ENCODE measurements at regions not wholly inside any gene's neighbourhood (a gene's known extent, or its start where the extent isn't known, plus 50 kb on each side); places are given as distances from the start of the nearest gene placed in this dataset.
A peak's percentile ranks its signal among the peaks of the same experiment; 100 is the strongest.

DNA sequence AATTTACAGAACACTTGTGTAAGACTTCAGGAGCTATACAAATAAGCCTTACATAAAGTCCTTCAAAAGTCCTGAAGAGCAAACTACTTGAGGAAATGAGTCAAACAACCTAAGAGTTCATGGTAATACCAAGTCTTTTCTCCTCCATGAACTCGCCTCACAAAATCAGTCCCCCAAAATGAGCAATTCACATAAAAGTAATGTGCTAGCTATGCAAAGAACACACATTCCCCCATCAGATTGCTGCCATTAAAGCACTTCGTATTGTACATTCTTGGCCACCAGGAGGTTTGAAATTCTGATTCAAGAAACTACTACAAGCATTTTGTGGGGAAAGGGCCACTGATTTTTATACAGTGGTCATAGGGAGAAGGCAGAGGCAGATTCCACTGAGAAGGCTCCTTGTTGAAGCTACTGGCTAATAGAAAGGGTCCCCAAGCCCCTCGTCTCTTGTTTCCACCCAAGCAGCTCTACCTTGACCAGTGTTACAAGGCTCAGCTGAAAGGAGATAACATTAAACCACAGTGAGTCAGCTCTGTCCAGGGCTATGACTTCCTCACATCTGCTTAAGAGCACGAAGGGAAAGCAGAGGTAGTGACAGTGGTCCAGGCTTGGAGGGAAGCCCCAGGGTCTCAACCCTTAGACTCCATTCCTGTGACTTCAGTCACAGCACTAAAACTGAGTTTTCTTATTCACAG lies 115.2 kb upstream of the CDK1 start:
- Mint-ChIP-seq H3K36me3 (ENCODE audit: low read depth) (peaks cover 14% of the 10 kb centered on the region), H3K27ac (no peak overlapping the region), H3K27me3 (no peaks in the 10 kb centered on the region), H3K4me1 (peaks cover 32% of the 10 kb centered on the region), H3K4me3 (no peak overlapping the region), H3K9me3 (peaks cover 9% of the 10 kb centered on the region)
- ChIA-PET CTCF (interaction anchor here (1.3 kb wide), 1 partner anchor 123 kb away, joined by 3 read pairs; no protein-coding TSS in a partner anchor), POLR2A (no interaction called here)
- DNase-seq = no peak

DNA sequence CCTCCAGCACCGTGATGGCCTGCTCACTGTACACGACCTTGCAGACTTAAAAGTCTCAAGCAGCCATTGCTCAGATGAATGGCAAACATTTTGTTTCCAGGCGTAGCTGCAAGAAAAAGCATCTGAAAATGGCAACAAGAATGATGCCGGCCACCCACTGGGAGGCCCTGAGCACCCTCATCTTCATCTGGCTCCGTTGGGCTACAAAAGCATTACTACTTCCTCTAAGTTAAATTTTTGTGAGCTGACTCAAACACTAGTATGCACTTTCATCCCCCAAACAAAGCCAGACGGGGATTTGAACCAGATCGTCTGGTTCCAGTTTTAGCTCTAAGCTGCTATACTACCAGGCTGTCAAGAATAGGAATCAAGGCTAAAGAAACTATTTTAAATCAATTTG lies 116.6 kb upstream of the CDK1 start:
- Mint-ChIP-seq H3K4me1 (peaks cover 37% of the 10 kb centered on the region), H3K27ac (no peak overlapping the region), H3K36me3 (ENCODE audit: low read depth) (peaks cover 23% of the 10 kb centered on the region), H3K9me3 (peaks cover 15% of the 10 kb centered on the region), H3K4me3 (no peak overlapping the region), H3K27me3 (no peaks in the 10 kb centered on the region)
- DNase-seq = no peak
- ChIA-PET POLR2A (no interaction called here), CTCF (interaction anchor here (0.7 to 1.3 kb wide), 2 partner anchors 11 to 121 kb away, joined by 3 read pairs; no protein-coding TSS in a partner anchor)

DNA sequence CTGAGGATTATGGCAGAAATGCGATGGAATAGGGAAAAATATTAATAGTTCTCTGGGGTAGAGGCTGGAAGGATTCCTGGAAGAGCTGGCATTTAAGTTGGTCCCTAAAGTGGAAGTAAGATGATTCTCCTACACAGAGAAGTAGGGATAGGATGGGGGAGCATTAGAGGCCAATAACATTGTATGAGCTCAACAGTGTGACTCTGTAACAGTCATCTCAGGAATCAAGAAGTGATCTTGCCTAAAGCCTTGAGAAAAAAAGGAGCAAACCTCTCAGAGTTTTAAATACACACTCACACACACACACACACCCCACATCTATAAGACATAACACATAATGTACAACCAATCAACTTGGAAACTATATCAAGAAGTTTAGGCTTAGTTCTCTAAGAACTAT lies 117.7 kb upstream of the CDK1 start:
- Mint-ChIP-seq H3K27me3 (no peaks in the 10 kb centered on the region), H3K36me3 (ENCODE audit: low read depth) (peaks cover 32% of the 10 kb centered on the region), H3K4me3 (no peak overlapping the region), H3K4me1 (peaks cover 35% of the 10 kb centered on the region), H3K27ac (no peak overlapping the region), H3K9me3 (peaks cover 15% of the 10 kb centered on the region)
- DNase-seq = no peak
- ChIA-PET CTCF (interaction anchor here (1.1 kb wide), 1 partner anchor 10 kb away, joined by 3 read pairs; no protein-coding TSS in a partner anchor), POLR2A (no interaction called here)

DNA sequence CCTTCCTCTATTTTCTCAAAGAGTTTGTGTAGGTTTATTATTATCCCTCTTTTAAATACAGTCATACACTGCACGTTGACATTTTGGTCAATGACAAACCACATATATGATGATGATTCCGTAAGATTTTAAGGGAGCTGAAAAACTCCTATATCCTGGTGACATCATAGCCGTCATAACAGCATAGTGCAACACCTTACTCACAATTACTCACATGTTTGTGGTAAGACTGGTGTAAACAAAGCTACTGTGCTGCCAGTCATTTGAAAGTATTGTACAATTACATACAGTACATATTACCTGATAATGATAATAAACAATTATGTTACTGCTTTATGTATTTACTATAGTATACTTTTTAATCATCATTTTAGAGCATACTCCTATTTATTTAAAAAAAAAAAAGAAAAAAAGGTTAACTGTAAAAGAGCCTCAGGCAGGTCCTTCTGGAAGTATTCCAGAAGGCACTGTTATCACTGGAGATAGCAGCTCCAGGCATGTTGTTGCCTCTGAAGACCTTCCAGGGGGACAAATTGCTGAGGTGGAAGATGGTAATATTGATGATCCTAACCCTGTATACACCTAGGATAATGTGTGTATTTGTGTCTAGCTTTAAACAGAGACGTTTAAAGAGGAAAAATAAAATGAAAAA lies 123.3 kb upstream of the CDK1 start:
- DNase-seq = no peak
- POLR2A ChIA-PET = interaction anchor here (0.7 kb wide), 1 partner anchor 123 kb away, joined by 3 read pairs; the partner anchor contains the start of gene CDK1
- Mint-ChIP-seq H3K27me3 (no peaks in the 10 kb centered on the region), H3K4me1 (peaks cover 18% of the 10 kb centered on the region), H3K9me3 (peaks cover 15% of the 10 kb centered on the region), H3K27ac (no peak overlapping the region), H3K4me3 (no peak overlapping the region), H3K36me3 (ENCODE audit: low read depth) (peaks cover 33% of the 10 kb centered on the region)
- CTCF ChIA-PET = no interaction called here

DNA sequence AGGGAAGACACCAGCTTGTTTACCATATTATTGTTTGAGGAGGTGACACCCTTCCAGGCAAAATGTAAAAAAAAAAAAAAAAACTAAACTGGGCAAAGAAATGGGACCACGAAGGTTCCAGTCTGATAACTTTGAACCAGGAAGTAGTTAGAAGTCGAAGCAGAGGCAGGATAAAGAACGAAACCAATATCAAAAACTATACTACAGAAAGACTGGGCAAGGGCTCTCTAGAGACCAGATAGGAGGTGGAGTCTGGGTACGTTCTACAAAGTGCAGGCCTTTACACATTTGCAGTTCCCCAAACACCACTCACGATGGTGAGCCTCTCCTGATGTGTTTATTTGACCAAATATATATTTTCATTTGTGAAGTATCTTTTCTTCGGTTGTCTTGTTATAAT lies 125.7 kb upstream of the CDK1 start:
- Mint-ChIP-seq H3K27me3 (no peaks in the 10 kb centered on the region), H3K27ac (no peak overlapping the region)
- CTCF ChIA-PET = interaction anchor here (0.7 kb wide), 2 partner anchors 58 to 533 kb away, joined by 3 read pairs; no protein-coding TSS in a partner anchor

DNA sequence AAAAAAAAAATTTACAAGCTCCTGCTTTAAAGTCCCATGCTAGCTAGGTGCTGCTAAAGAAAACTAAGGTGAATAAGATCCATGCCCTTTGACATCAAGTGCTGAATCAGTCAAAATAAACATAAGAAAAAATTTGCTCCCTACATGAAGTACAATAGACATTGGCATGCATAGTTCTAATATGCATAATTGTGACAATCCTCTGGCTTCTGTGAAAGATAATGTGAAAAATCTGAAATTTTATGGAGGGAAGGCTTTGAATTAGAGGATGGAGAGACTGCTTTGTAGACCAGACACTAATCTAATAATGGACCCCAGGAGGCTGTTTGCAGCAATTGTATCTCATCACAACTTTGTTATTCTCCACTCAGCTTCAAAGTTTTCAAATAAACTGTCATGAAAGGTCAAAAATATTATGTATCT lies 127.9 kb upstream of the CDK1 start:
- CTCF ChIA-PET = interaction anchor here (1.0 to 1.4 kb wide), 3 partner anchors 10 to 18 kb away, joined by 3 read pairs; no protein-coding TSS in a partner anchor
- H3K4me3 Mint-ChIP-seq = no peak overlapping the region
- H3K27ac Mint-ChIP-seq = no peak overlapping the region

More for the DNA sequence above, 125.7 kb upstream of the CDK1 start:
- peaks cover 28% of the 10 kb centered on the region for H3K4me1 Mint-ChIP-seq
- H3K4me3 Mint-ChIP-seq = no peak overlapping the region
- DNase-seq = no peak
- peaks cover 25% of the 10 kb centered on the region for H3K36me3 Mint-ChIP-seq (ENCODE audit: low read depth)
- POLR2A ChIA-PET = no interaction called here
- H3K9me3 Mint-ChIP-seq = peaks cover 4% of the 10 kb centered on the region

DNA sequence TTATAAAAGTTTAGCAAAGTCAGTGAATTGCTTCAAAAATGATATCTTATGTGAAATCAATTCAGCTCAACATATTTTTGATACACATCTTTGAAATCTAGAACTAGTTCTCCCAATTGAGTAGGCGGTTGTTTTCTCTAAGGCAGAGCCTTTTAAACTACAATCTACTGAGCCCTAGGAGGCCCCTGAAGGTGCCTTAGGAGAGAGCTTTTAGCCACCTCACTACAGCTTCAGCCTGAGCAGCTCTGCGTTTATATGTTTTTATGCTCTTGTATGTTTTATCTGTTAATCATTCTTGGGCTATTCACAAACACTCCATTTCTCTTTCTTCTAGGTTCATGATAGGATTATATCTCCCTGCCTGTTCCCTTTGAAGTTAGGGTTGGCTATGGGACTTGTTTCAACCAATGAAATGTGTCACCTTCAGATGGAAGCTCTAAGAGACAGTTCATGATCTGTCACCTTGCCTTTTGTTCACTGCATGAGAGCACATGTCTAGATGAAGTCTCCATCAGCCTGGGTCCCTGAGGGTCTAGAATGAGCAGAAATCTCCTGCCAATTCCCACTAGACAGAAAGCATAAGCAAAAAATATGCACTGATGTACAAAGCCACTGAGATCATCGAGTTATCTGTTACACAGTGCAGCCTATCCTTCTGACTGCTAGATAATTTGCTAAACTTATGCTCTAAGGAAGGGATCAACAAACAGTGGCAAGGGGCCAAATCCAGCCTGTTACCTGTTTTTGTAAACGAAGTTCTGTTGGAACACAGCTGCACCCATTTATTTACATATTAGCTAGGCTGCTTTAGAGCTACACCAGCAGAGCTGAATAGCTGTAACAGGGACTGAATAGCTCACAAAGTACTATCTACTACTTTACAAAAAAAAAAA lies 128.5 kb upstream of the CDK1 start:
- Mint-ChIP-seq H3K9me3 (no peaks in the 10 kb centered on the region), H3K36me3 (ENCODE audit: low read depth) (peaks cover 7% of the 10 kb centered on the region), H3K27ac (no peak overlapping the region), H3K27me3 (no peaks in the 10 kb centered on the region), H3K4me3 (no peak overlapping the region), H3K4me1 (peaks cover 33% of the 10 kb centered on the region)
- no peak for DNase-seq
- CTCF ChIA-PET = interaction anchor here (0.8 to 1.4 kb wide), 4 partner anchors 10 to 224 kb away, joined by 3 read pairs; no protein-coding TSS in a partner anchor
- POLR2A ChIA-PET = no interaction called here

More for the DNA sequence above, 127.9 kb upstream of the CDK1 start:
- DNase-seq = no peak
- H3K9me3 Mint-ChIP-seq = no peaks in the 10 kb centered on the region
- peaks cover 7% of the 10 kb centered on the region for H3K36me3 Mint-ChIP-seq (ENCODE audit: low read depth)
- H3K4me1 Mint-ChIP-seq = peaks cover 33% of the 10 kb centered on the region
- H3K27me3 Mint-ChIP-seq = no peaks in the 10 kb centered on the region
- POLR2A ChIA-PET = no interaction called here

DNA sequence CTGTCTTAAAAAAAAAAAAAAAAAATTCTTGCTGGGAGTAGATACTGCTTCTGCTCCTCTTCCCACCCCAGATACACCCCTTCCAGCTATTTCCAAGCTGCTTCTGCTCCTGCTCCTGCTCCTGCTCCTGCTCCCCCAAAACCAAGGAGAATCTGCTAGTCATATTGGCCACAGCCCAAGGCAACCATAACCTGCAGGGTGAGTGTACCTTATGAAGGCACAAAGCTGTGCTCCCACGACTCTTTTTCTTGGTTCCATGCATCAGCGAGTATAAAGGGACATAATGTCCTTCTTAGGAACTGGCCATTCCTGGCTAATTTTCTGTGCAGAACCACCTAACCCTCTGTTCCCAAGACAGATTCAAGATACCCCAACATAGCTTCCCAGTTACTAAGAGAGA lies 129.5 kb upstream of the CDK1 start:
- no peak for DNase-seq
- Mint-ChIP-seq H3K9me3 (no peaks in the 10 kb centered on the region), H3K36me3 (ENCODE audit: low read depth) (peaks cover 6% of the 10 kb centered on the region), H3K4me3 (no peak overlapping the region), H3K4me1 (peaks cover 38% of the 10 kb centered on the region), H3K27me3 (no peaks in the 10 kb centered on the region), H3K27ac (no peak overlapping the region)
- CTCF ChIA-PET = no interaction called here
- POLR2A ChIA-PET = interaction anchor here (0.6 kb wide), 1 partner anchor 82 kb away, joined by 3 read pairs; no protein-coding TSS in a partner anchor

DNA sequence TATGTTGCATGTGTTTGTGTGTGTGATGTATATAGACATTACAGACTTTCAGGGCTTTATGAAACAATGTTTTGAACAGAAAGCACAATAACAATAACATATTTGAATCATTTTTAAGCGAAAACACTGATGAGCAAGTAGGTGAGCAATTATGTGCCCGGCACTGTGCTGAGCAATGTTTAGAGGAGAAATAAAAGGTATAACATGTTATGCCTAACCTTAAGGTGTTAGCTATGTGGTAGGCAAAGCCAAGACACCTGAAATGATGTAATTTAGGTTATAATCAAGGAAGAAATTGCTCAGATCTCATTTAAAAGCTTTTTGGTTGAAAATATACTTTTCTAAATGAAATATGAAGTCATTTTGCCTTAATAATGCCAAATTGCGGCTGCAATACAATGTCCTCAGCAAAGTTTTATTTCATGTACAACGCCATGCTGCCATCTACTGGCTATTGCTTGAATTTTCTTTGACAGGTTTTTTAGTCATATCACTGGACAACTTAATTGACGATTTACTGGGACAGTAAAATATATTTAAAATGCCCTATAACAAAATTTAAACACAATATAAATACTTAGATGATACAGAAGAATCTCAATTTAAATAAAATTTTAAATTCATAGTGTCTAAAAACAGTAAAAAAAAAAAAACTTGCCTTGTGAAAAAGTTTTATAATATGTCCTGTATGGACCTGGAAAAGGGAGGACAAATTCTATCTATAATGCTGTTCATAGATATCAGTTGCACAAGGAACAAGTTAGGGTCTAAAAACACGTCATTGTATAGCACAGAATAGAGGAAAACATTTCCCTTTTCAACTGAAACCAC lies 131.1 kb upstream of the CDK1 start:
- ChIA-PET POLR2A (no interaction called here), CTCF (interaction anchor here (0.6 to 2.5 kb wide), 5 partner anchors 13 to 201 kb away, joined by 3 to 8 read pairs (median 3); no protein-coding TSS in a partner anchor)
- peaks cover 35% of the 10 kb centered on the region for H3K4me1 Mint-ChIP-seq
- no peaks in the 10 kb centered on the region for H3K27me3 Mint-ChIP-seq
- H3K36me3 Mint-ChIP-seq (ENCODE audit: low read depth) = peaks cover 6% of the 10 kb centered on the region
- no peak overlapping the region for H3K4me3 Mint-ChIP-seq
- DNase-seq = peak; percentile 71
- peaks cover 3% of the 10 kb centered on the region for H3K9me3 Mint-ChIP-seq
- no peak overlapping the region for H3K27ac Mint-ChIP-seq

DNA sequence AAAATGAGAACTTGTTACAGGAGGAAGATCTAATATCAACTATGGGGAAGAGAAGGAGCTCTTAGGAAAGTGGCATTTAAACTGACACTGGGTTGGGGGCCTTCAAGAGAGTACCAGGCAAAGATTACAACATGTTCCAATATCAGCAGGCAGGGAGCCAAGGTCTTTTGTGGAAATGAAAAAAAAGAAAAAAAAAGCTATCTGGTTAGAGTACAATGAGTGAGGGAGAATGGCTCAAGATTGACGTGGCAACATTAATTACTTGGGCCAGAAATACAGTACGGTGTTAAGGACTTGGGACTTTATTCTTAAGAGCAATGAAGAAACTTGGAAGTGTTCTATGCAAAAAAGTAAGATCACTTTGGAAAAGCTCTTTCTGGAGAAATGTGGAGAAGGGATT lies 132.3 kb upstream of the CDK1 start:
- Mint-ChIP-seq H3K27ac (no peak overlapping the region), H3K9me3 (peaks cover 3% of the 10 kb centered on the region), H3K27me3 (no peaks in the 10 kb centered on the region), H3K4me1 (peaks cover 33% of the 10 kb centered on the region), H3K4me3 (no peak overlapping the region), H3K36me3 (ENCODE audit: low read depth) (peaks cover 3% of the 10 kb centered on the region)
- DNase-seq = no peak
- ChIA-PET POLR2A (no interaction called here), CTCF (interaction anchor here (1.3 to 2.5 kb wide), 3 partner anchors 12 to 120 kb away, joined by 3 to 8 read pairs (median 5); no protein-coding TSS in a partner anchor)

DNA sequence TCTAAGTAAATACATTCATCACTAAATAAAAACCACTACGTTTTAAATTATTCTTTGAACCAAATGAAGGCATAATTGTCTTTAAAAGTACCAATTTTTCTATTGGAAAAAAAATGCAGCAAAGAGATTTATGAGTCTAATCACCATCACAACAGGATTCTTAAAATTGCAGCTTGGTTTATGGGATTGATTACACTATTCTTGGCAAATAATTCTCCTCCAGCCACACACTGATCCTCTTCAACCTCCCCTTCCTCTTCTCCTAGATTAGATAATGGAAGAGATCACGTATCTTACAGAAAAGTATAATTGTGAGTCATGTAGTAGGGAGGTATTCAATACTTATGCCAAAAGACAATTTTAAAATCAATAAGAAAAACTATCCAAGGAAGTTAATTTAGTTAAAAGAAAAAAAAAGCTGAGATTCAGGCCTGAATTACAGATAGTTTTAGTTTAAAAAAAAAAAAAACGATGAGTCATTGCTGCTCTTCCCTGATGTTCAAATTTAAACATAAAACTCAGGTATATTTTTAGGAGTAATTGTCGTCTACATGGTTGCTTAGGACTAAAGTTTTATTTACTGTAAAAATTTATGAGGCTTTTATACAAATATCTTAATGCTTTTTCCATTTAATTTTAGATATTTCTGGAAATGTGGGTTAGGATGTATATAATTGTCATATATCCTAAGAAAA lies 133.7 kb upstream of the CDK1 start:
- DNase-seq = no peak
- POLR2A ChIA-PET = no interaction called here
- Mint-ChIP-seq H3K36me3 (ENCODE audit: low read depth) (peaks cover 3% of the 10 kb centered on the region), H3K4me3 (no peak overlapping the region), H3K27me3 (no peaks in the 10 kb centered on the region), H3K4me1 (peaks cover 22% of the 10 kb centered on the region), H3K27ac (no peak overlapping the region), H3K9me3 (peaks cover 3% of the 10 kb centered on the region)
- CTCF ChIA-PET = interaction anchor here (1.8 to 2.5 kb wide), 2 partner anchors 10 to 17 kb away, joined by 5 to 8 read pairs; no protein-coding TSS in a partner anchor

All from activated CD4-positive, alpha-beta T cell treated with anti-CD3 and anti-CD28 coated beads, Interleukin-2, amount 10 ng/mL, durations not matched to agents 7 days and 5 days (primary cell).